ENCODE measurements at regions not wholly inside any gene's neighbourhood (a gene's known extent, or its start where the extent isn't known, plus 50 kb on each side); places are given as distances from the start of the nearest gene placed in this dataset.

- Histone ChIP-seq H3K27me3 (no peaks in the 10 kb centered on the region), H3K36me3 (no peaks in the 10 kb centered on the region), H3K4me1 (peaks cover 0 to 15% (median 4%) of the 10 kb centered on the region in 4 donors), H3K27ac (no peak overlapping the region), H3K9me3 (no peaks in the 10 kb centered on the region), H3K4me3 (no peak overlapping the region)
- DNase-seq = no peak
- TF ChIP-seq POLR2A (IDR thresholded peaks at IDR 0.05) (no peak), CTCF (IDR thresholded peaks at IDR 0.05) (no peak)
Measured at GRCh38 chr2:111702804-111703196, 181.2 kb downstream of the ANAPC1 start.

GRCh38 chr2:111703759-111704158 lies 180.2 kb downstream of the ANAPC1 start:
- H3K27ac ChIP-seq = no peak overlapping the region
- TF ChIP-seq CTCF (IDR thresholded peaks at IDR 0.05) (no peak), POLR2A (IDR thresholded peaks at IDR 0.05) (no peak)
- no peaks in the 10 kb centered on the region for H3K9me3 ChIP-seq

GRCh38 chr2:111704246-111704645 lies 179.7 kb downstream of the ANAPC1 start:
- no peak overlapping the region for H3K27ac ChIP-seq
- H3K27me3 ChIP-seq = no peaks in the 10 kb centered on the region
- H3K36me3 ChIP-seq = no peaks in the 10 kb centered on the region
- DNase-seq = no peak
- TF ChIP-seq POLR2A (IDR thresholded peaks at IDR 0.05) (no peak), CTCF (IDR thresholded peaks at IDR 0.05) (no peak)
- H3K9me3 ChIP-seq = no peaks in the 10 kb centered on the region
- peaks cover 0 to 15% (median 0%) of the 10 kb centered on the region in 4 donors for H3K4me1 ChIP-seq
- no peak overlapping the region for H3K4me3 ChIP-seq

More at GRCh38 chr2:111703759-111704158, 180.2 kb downstream of the ANAPC1 start:
- DNase-seq = no peak
- Histone ChIP-seq H3K4me3 (no peak overlapping the region), H3K4me1 (peaks cover 0 to 15% (median under 1%) of the 10 kb centered on the region in 4 donors), H3K36me3 (no peaks in the 10 kb centered on the region), H3K27me3 (no peaks in the 10 kb centered on the region)

- H3K27me3 ChIP-seq = no peaks in the 10 kb centered on the region
- H3K36me3 ChIP-seq = no peaks in the 10 kb centered on the region
- H3K9me3 ChIP-seq = no peaks in the 10 kb centered on the region
- peak overlapping the region in 2 of 4 donors; percentile 17 to 21 for H3K27ac ChIP-seq
- peak in 2 of 3 donors; percentile 24 to 55 for DNase-seq
- H3K4me1 ChIP-seq = peaks cover 0 to 9% (median 0%) of the 10 kb centered on the region in 4 donors
- H3K4me3 ChIP-seq = no peak overlapping the region
- no peak for TF ChIP-seq CTCF (IDR thresholded peaks at IDR 0.05)
- no peak for TF ChIP-seq POLR2A (IDR thresholded peaks at IDR 0.05)
Measured at GRCh38 chr2:111705239-111705638, 178.8 kb downstream of the ANAPC1 start.

GRCh38 chr2:111705711-111706336 lies 178.2 kb downstream of the ANAPC1 start:
- Histone ChIP-seq H3K4me1 (peaks cover 0 to 9% (median 0%) of the 10 kb centered on the region in 4 donors), H3K4me3 (no peak overlapping the region), H3K27ac (peak overlapping the region in 2 of 4 donors; percentile 17 to 21), H3K27me3 (no peaks in the 10 kb centered on the region), H3K9me3 (no peaks in the 10 kb centered on the region), H3K36me3 (no peaks in the 10 kb centered on the region)
- no peak for TF ChIP-seq CTCF (IDR thresholded peaks at IDR 0.05)
- no peak for TF ChIP-seq POLR2A (IDR thresholded peaks at IDR 0.05)
- peak in 2 of 3 donors; percentile 33 to 60 for DNase-seq

Measured in Peyer's patch (tissue), 4 donors.